ENCODE measurements at regions not wholly inside any gene's neighbourhood (a gene's known extent, or its start where the extent isn't known, plus 50 kb on each side); places are given as distances from the start of the nearest gene placed in this dataset. TPM values are rescaled to one million over a fixed set of nuclear protein-coding genes. Genes with fewer than 3 reads are reported as not detected.
"Not testable (repeated sequence)": the region's sequence is repeated elsewhere in the genome, so short reads cannot be mapped to it uniquely, and the experiment has no call there.

GRCh38 chr2:131833367-131834202 lies 305.9 kb downstream of the CCDC74A start:
- H3K27me3 ChIP-seq; H3K27ac ChIP-seq; H3K9me3 ChIP-seq; DNase-seq; H3K4me1 ChIP-seq; intact Hi-C loops (cut with DNase I; ENCODE audit: low total_unique reads); H3K4me3 ChIP-seq; H3K36me3 ChIP-seq: not testable (repeated sequence)

GRCh38 chr2:131834203-131835020 lies 306.7 kb downstream of the CCDC74A start:
- H3K4me3 ChIP-seq; DNase-seq; intact Hi-C loops (cut with DNase I; ENCODE audit: low total_unique reads); H3K9me3 ChIP-seq; H3K36me3 ChIP-seq; H3K4me1 ChIP-seq; H3K27ac ChIP-seq; H3K27me3 ChIP-seq: not testable (repeated sequence)

- DNase-seq; H3K27me3 ChIP-seq; H3K9me3 ChIP-seq; H3K4me1 ChIP-seq; H3K4me3 ChIP-seq; H3K27ac ChIP-seq; H3K36me3 ChIP-seq; intact Hi-C loops (cut with DNase I; ENCODE audit: low total_unique reads): not testable (repeated sequence)
Measured at GRCh38 chr2:131835022-131835421, 307.3 kb downstream of the CCDC74A start.

DNA sequence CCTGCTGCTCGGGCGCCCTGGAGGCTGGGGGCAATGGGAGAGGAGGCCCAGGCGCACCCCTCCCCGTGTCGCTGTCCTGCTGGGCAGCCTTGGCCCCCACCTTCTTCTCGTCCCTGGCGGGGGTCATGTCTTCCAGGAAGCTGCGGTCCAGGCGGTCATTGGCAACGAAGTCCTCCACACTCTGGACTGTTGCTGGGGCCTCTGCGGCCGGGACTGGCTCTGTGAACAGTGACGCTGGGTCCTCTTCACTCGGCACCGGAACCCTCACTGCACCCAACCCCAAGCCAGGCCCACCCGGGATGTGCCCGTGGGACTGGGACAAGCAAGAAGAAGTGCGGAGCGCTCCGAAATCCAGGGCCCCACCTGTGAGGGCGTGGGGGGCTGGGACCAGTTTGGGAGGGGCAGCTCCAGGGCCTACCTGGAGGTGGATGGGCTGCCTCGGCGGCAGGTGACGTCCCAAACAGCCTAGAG lies 308.0 kb downstream of the CCDC74A start:
- Histone ChIP-seq H3K4me1 (no peaks in the 10 kb centered on the region), H3K9me3 (no peaks in the 10 kb centered on the region), H3K36me3 (no peaks in the 10 kb centered on the region), H3K27me3 (no peaks in the 10 kb centered on the region), H3K27ac (no peak overlapping the region), H3K4me3 (no peak overlapping the region)
- intact Hi-C loops (cut with DNase I; ENCODE audit: low total_unique reads): no loop called here
- TF ChIP-seq POLR2A (IDR thresholded peaks at IDR 0.05): no peak
- TF ChIP-seq, protein P1, sequence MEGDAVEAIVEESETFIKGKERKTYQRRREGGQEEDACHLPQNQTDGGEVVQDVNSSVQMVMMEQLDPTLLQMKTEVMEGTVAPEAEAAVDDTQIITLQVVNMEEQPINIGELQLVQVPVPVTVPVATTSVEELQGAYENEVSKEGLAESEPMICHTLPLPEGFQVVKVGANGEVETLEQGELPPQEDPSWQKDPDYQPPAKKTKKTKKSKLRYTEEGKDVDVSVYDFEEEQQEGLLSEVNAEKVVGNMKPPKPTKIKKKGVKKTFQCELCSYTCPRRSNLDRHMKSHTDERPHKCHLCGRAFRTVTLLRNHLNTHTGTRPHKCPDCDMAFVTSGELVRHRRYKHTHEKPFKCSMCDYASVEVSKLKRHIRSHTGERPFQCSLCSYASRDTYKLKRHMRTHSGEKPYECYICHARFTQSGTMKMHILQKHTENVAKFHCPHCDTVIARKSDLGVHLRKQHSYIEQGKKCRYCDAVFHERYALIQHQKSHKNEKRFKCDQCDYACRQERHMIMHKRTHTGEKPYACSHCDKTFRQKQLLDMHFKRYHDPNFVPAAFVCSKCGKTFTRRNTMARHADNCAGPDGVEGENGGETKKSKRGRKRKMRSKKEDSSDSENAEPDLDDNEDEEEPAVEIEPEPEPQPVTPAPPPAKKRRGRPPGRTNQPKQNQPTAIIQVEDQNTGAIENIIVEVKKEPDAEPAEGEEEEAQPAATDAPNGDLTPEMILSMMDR (IDR thresholded peaks at IDR 0.05): no peak
- no peak for DNase-seq

GRCh38 chr2:131836116-131836515 lies 308.4 kb downstream of the CCDC74A start:
- H3K4me3 ChIP-seq; DNase-seq; H3K9me3 ChIP-seq; H3K27ac ChIP-seq; H3K36me3 ChIP-seq; intact Hi-C loops (cut with DNase I; ENCODE audit: low total_unique reads); H3K4me1 ChIP-seq; H3K27me3 ChIP-seq: not testable (repeated sequence)

- H3K4me1 ChIP-seq; H3K27me3 ChIP-seq; H3K4me3 ChIP-seq; DNase-seq; H3K9me3 ChIP-seq; intact Hi-C loops (cut with DNase I; ENCODE audit: low total_unique reads); H3K27ac ChIP-seq; H3K36me3 ChIP-seq: not testable (repeated sequence)
Measured at GRCh38 chr2:131844044-131844443, 316.4 kb downstream of the CCDC74A start.

GRCh38 chr2:131856202-131856601 lies 305.6 kb downstream of the ANKRD30BL start:
- H3K36me3 ChIP-seq; H3K27ac ChIP-seq; H3K4me3 ChIP-seq; H3K27me3 ChIP-seq; intact Hi-C loops (cut with DNase I; ENCODE audit: low total_unique reads); H3K4me1 ChIP-seq; DNase-seq; H3K9me3 ChIP-seq: not testable (repeated sequence)

GRCh38 chr2:131858197-131858596 lies 303.6 kb downstream of the ANKRD30BL start:
- H3K4me3 ChIP-seq; H3K27ac ChIP-seq; H3K4me1 ChIP-seq; H3K9me3 ChIP-seq; intact Hi-C loops (cut with DNase I; ENCODE audit: low total_unique reads); H3K27me3 ChIP-seq; DNase-seq; H3K36me3 ChIP-seq: not testable (repeated sequence)

Small RNAs in the stretch of these regions (small RNA-seq; reads per million reads assigned to genes)
- gene RNU6-617P: not detected
